Kidney (tissue), 13 donors: ENCODE measurements at regions not wholly inside any gene's neighbourhood (a gene's known extent, or its start where the extent isn't known, plus 50 kb on each side); places are given as distances from the start of the nearest gene placed in this dataset.

ENCODE experiments used
- DNase-seq, 5 donors: peaks; one replicate each; pipeline ENCODE4 v3.0.0-alpha.2; 2013 to 2020
- FAIRE-seq: peaks from 2 replicates; lab custom pipeline; 2012; peaks lifted over from hg19 to GRCh38; lab: Jason Lieb, UNC
- H3K27ac ChIP-seq, 2 donors: one replicate each; pipeline ENCODE4 v1.7.0; 2013; ENCODE audit warnings: low read depth in 2 of 2, low read length in 2 of 2, inconsistent platforms in 1 of 2
- H3K27me3 ChIP-seq: one replicate; pipeline ENCODE4 v1.7.1; 2013; ENCODE audit warnings: low read length, inconsistent platforms; ENCODE audit not compliant: control insufficient read depth, insufficient read depth
- H3K36me3 ChIP-seq, 3 donors: one replicate each; pipeline versions ENCODE4 v1.7.0 to v1.7.1; 2013; ENCODE audit warnings: low read length in 3 of 3, control low read depth in 1 of 3, inconsistent platforms in 1 of 3; ENCODE audit not compliant: insufficient read depth in 3 of 3, control insufficient read depth in 2 of 3
- H3K4me1 ChIP-seq, 3 donors: one replicate each; pipeline versions ENCODE4 v1.7.0 to v1.7.1; 2013; ENCODE audit warnings: low read length in 3 of 3, inconsistent platforms in 1 of 3, low read depth in 1 of 3; ENCODE audit not compliant: control insufficient read depth in 2 of 3, insufficient read depth in 2 of 3
- H3K4me3 ChIP-seq, 3 donors: one replicate each; pipeline versions ENCODE4 v1.7.0 to v1.8.1; 2013; ENCODE audit warnings: low read length in 3 of 3, control low read depth in 1 of 3, inconsistent platforms in 1 of 3
- H3K9ac ChIP-seq, 3 donors: one replicate each; pipeline versions ENCODE4 v1.7.0 to v1.7.1; 2013; ENCODE audit warnings: low read length in 3 of 3, control low read depth in 1 of 3, inconsistent platforms in 1 of 3
- H3K9me3 ChIP-seq, 3 donors: one replicate each; pipeline versions ENCODE4 v1.7.0 to v1.7.1; 2013; ENCODE audit warnings: low read length in 3 of 3, control low read depth in 1 of 3, inconsistent platforms in 1 of 3; ENCODE audit not compliant: control insufficient read depth in 2 of 3, insufficient read depth in 1 of 3
- intact Hi-C: fragments of 100-400 bp; cut with DNase I; formaldehyde crosslinking; loops from one replicate; pipeline ENCODE4 v1.11.1; 2022
- TF ChIP-seq, protein P1 (sequence below): IDR thresholded peaks from 3 replicates; pipeline ENCODE4 v1.5.1; 2012; ENCODE audit warnings: mild to moderate bottlenecking, moderate library complexity, borderline replicate concordance; ENCODE audit not compliant: insufficient read depth; ENCODE audit errors: extremely low read depth
- donor health status: control.
- donor health status: control.
- donor health status: control.
- donor health status: control.
- donor health status: control.
- donor health status: DM: yes; HTN: yes; CAD: no.
- donor health status: Normal renal cell carcinoma (clear cell type).

DNA sequence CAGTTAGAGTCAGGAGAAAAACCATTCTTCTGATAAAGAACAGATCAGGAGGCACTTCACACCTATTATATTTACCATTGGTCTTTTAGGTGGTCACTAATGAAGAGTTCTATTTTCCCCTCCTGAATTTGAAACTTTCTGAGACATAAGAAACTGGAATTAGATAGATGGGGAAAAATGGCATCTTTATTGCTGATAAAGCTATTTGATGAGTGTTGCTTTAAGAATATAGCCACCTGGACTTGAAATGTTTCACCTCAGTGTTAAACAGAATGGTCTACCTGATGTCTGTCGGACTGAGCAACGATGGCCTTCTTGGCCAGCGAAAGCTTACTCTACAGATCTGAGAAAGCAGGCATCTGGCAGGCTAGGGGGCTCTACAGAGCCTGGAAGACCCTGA, 107.0 kb downstream of the SLITRK5 start:
- H3K27ac ChIP-seq = no peak overlapping the region
- no peaks in the 10 kb centered on the region for H3K27me3 ChIP-seq
- H3K4me1 ChIP-seq = no peaks in the 10 kb centered on the region
- no peaks in the 10 kb centered on the region for H3K9me3 ChIP-seq
- FAIRE-seq = no peak
- H3K36me3 ChIP-seq = no peaks in the 10 kb centered on the region
- H3K9ac ChIP-seq = no peak overlapping the region
- DNase-seq = no peak
- TF ChIP-seq, protein P1, sequence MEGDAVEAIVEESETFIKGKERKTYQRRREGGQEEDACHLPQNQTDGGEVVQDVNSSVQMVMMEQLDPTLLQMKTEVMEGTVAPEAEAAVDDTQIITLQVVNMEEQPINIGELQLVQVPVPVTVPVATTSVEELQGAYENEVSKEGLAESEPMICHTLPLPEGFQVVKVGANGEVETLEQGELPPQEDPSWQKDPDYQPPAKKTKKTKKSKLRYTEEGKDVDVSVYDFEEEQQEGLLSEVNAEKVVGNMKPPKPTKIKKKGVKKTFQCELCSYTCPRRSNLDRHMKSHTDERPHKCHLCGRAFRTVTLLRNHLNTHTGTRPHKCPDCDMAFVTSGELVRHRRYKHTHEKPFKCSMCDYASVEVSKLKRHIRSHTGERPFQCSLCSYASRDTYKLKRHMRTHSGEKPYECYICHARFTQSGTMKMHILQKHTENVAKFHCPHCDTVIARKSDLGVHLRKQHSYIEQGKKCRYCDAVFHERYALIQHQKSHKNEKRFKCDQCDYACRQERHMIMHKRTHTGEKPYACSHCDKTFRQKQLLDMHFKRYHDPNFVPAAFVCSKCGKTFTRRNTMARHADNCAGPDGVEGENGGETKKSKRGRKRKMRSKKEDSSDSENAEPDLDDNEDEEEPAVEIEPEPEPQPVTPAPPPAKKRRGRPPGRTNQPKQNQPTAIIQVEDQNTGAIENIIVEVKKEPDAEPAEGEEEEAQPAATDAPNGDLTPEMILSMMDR = no peak
- H3K4me3 ChIP-seq = no peak overlapping the region
- intact Hi-C loops = no loop called here

DNA sequence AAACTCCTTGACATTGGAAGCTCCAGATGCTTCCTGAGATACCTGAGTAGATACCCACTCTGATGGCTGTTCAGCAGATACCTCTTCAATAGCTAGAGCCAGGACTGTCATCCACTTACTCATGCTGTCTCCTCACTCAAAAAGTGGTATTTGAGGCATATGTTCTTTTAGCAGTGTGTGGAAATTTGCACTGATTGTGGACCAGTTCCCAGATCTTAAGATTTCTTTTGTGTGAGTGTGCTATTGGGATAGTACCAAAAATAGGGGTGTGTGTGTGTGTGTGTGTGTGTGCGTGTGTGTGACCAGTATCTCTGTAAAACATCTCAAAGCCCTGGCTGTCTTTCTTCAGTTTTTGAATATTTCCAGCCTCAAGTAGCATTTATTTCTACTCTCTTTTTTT, 108.3 kb downstream of the SLITRK5 start:
- Histone ChIP-seq H3K27me3 (no peaks in the 10 kb centered on the region), H3K9ac (no peak overlapping the region), H3K9me3 (no peaks in the 10 kb centered on the region), H3K4me1 (no peaks in the 10 kb centered on the region), H3K4me3 (no peak overlapping the region), H3K27ac (no peak overlapping the region), H3K36me3 (no peaks in the 10 kb centered on the region)
- TF ChIP-seq, protein P1 = no peak
- FAIRE-seq (no peak), DNase-seq (no peak)
- intact Hi-C loops = no loop called here

DNA sequence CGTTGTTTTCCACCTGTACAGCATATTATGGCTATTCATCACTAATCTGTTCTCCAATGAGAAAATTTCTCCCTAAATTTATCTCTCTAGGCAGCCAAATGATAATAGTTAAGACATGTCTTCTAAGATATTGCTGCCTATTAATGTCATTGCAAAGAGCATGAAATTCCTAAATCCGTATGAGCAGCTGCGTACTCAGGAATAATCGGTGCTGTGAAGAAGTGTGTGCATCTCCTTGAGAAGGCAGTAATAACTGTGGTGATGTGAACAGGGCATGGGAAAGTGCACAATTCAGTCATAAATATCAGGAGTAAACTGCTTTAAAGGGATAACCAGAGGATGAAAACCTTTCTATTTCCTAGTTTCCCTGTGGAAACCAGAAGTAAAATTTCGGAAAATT, 112.2 kb downstream of the SLITRK5 start:
- DNase-seq (no peak), FAIRE-seq (no peak)
- no peaks in the 10 kb centered on the region for H3K36me3 ChIP-seq
- no peak overlapping the region for H3K4me3 ChIP-seq
- no peaks in the 10 kb centered on the region for H3K4me1 ChIP-seq
- H3K9me3 ChIP-seq = no peaks in the 10 kb centered on the region
- TF ChIP-seq, protein P1 = no peak
- no peak overlapping the region for H3K9ac ChIP-seq
- intact Hi-C loops = no loop called here
- H3K27me3 ChIP-seq = no peaks in the 10 kb centered on the region
- no peak overlapping the region for H3K27ac ChIP-seq

DNA sequence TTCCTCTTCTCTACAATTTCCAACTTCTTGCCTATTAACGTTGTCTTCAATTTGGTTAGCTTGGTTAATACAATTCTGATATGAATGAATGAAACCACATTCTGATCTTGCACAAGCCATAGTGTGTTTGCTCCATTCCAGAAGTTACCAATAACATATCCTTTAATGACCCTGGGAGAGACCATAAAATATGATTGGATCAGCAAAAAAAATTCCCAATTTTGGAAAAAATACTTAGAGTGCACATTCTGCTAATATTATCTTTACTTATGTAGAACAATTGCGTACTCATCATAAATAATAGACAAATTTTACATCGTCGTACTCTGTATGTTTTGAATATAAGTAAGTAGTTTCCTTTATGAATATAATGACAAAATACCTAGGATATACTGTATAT, 117.2 kb downstream of the SLITRK5 start:
- no peak overlapping the region for H3K9ac ChIP-seq
- intact Hi-C loops = no loop called here
- FAIRE-seq = no peak
- no peak overlapping the region for H3K4me3 ChIP-seq
- no peaks in the 10 kb centered on the region for H3K9me3 ChIP-seq
- no peak overlapping the region for H3K27ac ChIP-seq
- TF ChIP-seq, protein P1 = no peak
- no peaks in the 10 kb centered on the region for H3K36me3 ChIP-seq
- H3K27me3 ChIP-seq = no peaks in the 10 kb centered on the region
- DNase-seq = no peak
- no peaks in the 10 kb centered on the region for H3K4me1 ChIP-seq
